Muscle layer of colon (tissue), 2 donors: ENCODE measurements at regions not wholly inside any gene's neighbourhood (a gene's known extent, or its start where the extent isn't known, plus 50 kb on each side); places are given as distances from the start of the nearest gene placed in this dataset.

Source experiments
- H3K27ac ChIP-seq: one replicate; pipeline ENCODE4 v1.7.0; 2013; ENCODE audit warnings: low read depth, mild to moderate bottlenecking, low read length, moderate library complexity
- H3K27me3 ChIP-seq, 2 donors: one replicate each; pipeline ENCODE4 v1.7.0; 2013; ENCODE audit warnings: low read length in 2 of 2, mild to moderate bottlenecking in 2 of 2; ENCODE audit not compliant: insufficient read depth in 2 of 2, control insufficient read depth in 1 of 2
- H3K36me3 ChIP-seq: one replicate; pipeline ENCODE4 v1.7.0; 2013; ENCODE audit warnings: mild to moderate bottlenecking, low read length; ENCODE audit not compliant: insufficient read depth
- H3K4me1 ChIP-seq: one replicate; pipeline ENCODE4 v1.7.0; 2013; ENCODE audit warnings: mild to moderate bottlenecking, low read length; ENCODE audit not compliant: insufficient read depth
- H3K4me3 ChIP-seq, 2 donors: one replicate each; pipeline ENCODE4 v1.7.0; 2013; ENCODE audit warnings: low read length in 2 of 2, low read depth in 1 of 2, mild to moderate bottlenecking in 1 of 2, moderate library complexity in 1 of 2
- H3K9ac ChIP-seq: one replicate; pipeline ENCODE4 v1.7.0; 2013; ENCODE audit warnings: low read length
- H3K9me3 ChIP-seq: one replicate; pipeline ENCODE4 v1.7.0; 2013; ENCODE audit warnings: mild to moderate bottlenecking, low read length
- donor health status: abdominal sarcoma.
- donor health status: Adenocarcinoma of cecum.

- Histone ChIP-seq H3K27ac (no peak overlapping the region), H3K27me3 (no peaks in the 10 kb centered on the region), H3K9ac (no peak overlapping the region), H3K9me3 (no peaks in the 10 kb centered on the region), H3K4me3 (no peak overlapping the region), H3K36me3 (no peaks in the 10 kb centered on the region), H3K4me1 (no peaks in the 10 kb centered on the region)
Measured at GRCh38 chr2:166831930-166832329, 56.4 kb upstream of the XIRP2 start.

DNA sequence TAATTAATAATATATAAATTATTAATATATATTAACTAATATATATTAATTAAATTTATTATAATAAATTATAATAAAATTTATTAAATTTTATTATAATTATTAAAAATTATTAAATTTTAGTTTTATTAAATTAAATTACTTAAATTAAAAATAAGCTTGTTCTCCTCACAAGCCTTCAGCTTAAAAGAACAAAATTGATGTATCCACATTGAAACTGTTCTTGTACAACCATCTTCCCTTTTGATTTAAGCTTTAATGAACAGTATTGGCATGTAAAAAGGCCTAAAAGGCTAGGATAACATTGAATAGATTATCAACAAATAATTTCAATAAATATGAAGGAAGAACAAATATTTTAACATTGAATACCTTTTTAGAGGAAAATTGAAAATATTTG lies 62.4 kb upstream of the XIRP2 start:
- H3K9ac ChIP-seq, result no peak overlapping the region
- H3K36me3 ChIP-seq, result no peaks in the 10 kb centered on the region
- H3K9me3 ChIP-seq, result no peaks in the 10 kb centered on the region
- no peak overlapping the region for H3K4me3 ChIP-seq
- H3K27me3 ChIP-seq, result no peaks in the 10 kb centered on the region
- no peaks in the 10 kb centered on the region for H3K4me1 ChIP-seq
- H3K27ac ChIP-seq, result no peak overlapping the region

DNA sequence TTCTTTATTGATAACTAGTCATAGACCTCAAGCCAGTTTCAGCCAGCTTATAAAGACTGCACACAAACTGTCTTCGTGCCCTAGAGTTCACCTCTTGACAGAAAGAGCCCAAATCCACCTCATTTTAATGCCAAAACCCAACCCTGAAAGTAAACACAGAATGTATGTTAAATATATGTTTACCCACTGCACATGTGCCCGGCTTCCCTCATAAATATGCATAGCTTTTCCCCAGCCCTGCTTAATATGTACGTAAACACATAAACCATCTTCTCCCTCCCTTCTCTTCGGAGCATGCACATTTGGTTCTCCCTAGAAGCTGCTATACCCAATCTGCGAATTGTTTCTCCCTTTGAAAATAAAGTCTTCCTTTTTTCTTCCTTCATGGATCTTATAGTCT lies 73.9 kb upstream of the XIRP2 start:
- Histone ChIP-seq H3K9me3 (no peaks in the 10 kb centered on the region), H3K27ac (no peak overlapping the region), H3K9ac (no peak overlapping the region), H3K36me3 (no peaks in the 10 kb centered on the region), H3K4me3 (no peak overlapping the region), H3K4me1 (no peaks in the 10 kb centered on the region), H3K27me3 (no peaks in the 10 kb centered on the region)

GRCh38 chr2:166812166-166812891 lies 76.0 kb upstream of the XIRP2 start:
- Histone ChIP-seq H3K36me3 (no peaks in the 10 kb centered on the region), H3K9ac (no peak overlapping the region), H3K27ac (no peak overlapping the region), H3K27me3 (no peaks in the 10 kb centered on the region), H3K9me3 (no peaks in the 10 kb centered on the region), H3K4me3 (no peak overlapping the region), H3K4me1 (no peaks in the 10 kb centered on the region)

- Histone ChIP-seq H3K36me3 (no peaks in the 10 kb centered on the region), H3K4me1 (peaks cover 7% of the 10 kb centered on the region), H3K27me3 (no peaks in the 10 kb centered on the region)
Measured at GRCh38 chr2:166805753-166806152, 82.5 kb upstream of the XIRP2 start.

DNA sequence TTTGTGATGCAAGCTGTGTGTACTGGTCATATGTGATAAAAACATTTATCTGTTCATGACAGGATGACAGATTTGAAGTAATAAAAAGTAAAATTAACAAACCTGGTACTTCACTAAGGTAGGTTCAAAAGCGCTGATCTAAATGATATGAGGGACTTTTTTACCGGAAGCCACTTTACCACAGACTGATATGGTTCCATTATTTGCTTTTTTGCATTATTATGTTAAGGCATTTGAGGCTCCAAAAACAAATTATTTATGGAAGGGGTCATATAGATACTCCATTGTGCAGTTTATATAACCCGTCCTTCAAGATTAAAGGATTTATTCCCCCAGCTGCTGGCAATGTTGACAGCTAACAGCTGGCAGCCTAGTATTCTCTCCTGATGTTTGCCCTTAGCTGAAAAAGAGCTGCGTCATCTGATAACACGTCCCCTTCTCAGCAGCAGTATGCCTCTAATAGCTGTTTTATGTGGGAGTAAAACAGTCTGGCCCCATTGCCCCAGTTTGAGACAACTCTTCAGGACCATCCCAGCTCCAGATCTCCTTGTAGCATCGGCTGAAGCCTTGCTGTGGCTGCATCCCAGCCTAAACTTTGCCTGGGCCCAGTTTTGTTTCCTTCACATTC lies 84.8 kb upstream of the XIRP2 start:
- peaks cover 7% of the 10 kb centered on the region for H3K4me1 ChIP-seq
- no peaks in the 10 kb centered on the region for H3K36me3 ChIP-seq
- no peaks in the 10 kb centered on the region for H3K9me3 ChIP-seq
- H3K27ac ChIP-seq, result no peak overlapping the region
- H3K4me3 ChIP-seq, result no peak overlapping the region
- H3K27me3 ChIP-seq, result no peaks in the 10 kb centered on the region
- no peak overlapping the region for H3K9ac ChIP-seq

More at GRCh38 chr2:166805753-166806152, 82.5 kb upstream of the XIRP2 start:
- no peak overlapping the region for H3K9ac ChIP-seq
- H3K9me3 ChIP-seq, result no peaks in the 10 kb centered on the region
- no peak overlapping the region for H3K4me3 ChIP-seq
- no peak overlapping the region for H3K27ac ChIP-seq

DNA sequence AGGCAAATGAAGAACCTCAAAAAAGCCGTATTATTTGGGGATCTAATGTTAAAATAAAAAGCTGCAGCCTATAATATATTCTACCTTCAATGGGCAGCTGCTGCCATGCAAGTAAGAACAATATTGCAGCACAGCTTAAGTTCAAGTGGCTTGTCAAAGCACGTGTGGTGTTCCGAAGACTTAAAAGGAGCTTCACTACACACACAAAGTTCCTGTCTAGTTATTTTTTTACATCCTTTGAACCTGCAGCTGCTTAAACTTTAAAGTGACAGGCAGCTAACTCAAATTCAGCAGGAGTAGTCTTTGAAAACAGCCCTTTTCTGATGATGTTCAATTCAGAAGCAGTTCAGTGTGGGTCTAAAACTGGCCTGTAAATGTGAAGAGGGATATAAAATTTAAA lies 85.8 kb upstream of the XIRP2 start:
- Histone ChIP-seq H3K27me3 (no peaks in the 10 kb centered on the region), H3K4me1 (peaks cover 7% of the 10 kb centered on the region), H3K4me3 (no peak overlapping the region), H3K9me3 (no peaks in the 10 kb centered on the region), H3K36me3 (no peaks in the 10 kb centered on the region), H3K27ac (no peak overlapping the region), H3K9ac (no peak overlapping the region)

DNA sequence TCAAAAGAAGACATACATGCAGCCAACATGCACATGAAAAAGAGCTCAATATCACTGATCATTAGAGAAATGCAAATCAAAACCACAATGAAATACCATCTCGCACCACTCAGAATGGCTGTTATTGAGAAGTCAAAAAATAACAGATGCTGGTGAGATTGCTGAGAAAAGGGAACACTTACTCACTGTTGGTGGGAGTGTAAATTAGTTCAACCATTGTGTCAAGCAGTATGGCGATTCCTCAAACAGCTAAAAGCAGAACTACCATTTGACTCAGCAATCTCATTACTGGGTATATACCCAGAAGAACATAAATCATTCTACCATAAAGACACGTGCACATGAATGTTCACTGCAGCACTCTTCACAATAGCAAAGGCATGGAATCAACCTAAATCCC lies 95.5 kb upstream of the XIRP2 start:
- H3K9ac ChIP-seq, result no peak overlapping the region
- H3K9me3 ChIP-seq, result peaks cover 7% of the 10 kb centered on the region
- H3K36me3 ChIP-seq, result no peaks in the 10 kb centered on the region
- no peaks in the 10 kb centered on the region for H3K4me1 ChIP-seq
- no peaks in the 10 kb centered on the region for H3K27me3 ChIP-seq
- no peak overlapping the region for H3K27ac ChIP-seq
- H3K4me3 ChIP-seq, result no peak overlapping the region

DNA sequence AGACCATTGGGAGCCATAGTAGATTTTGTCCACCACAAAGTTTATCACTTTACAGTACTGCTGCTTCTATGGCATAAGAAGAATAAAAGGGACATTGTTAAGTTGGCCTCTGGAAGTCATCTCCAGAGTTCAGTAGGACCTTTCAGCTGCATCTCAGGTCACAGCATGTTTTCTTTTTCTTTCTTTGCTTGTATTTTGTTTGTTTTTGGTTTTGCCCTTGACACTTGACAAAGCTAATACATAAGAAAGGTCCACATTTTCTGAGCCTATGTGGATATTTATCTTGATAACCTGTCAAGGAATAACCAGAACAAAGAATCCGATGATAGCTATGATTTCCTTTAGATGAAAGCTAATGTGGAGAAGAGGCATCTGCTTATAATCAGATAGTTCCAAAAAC lies 101.6 kb upstream of the XIRP2 start:
- Histone ChIP-seq H3K27ac (no peak overlapping the region), H3K4me3 (no peak overlapping the region), H3K36me3 (no peaks in the 10 kb centered on the region), H3K4me1 (no peaks in the 10 kb centered on the region), H3K9me3 (no peaks in the 10 kb centered on the region), H3K9ac (no peak overlapping the region), H3K27me3 (no peaks in the 10 kb centered on the region)

- Histone ChIP-seq H3K4me1 (no peaks in the 10 kb centered on the region), H3K9me3 (no peaks in the 10 kb centered on the region), H3K4me3 (no peak overlapping the region), H3K36me3 (no peaks in the 10 kb centered on the region), H3K9ac (no peak overlapping the region), H3K27ac (no peak overlapping the region), H3K27me3 (no peaks in the 10 kb centered on the region)
Measured at GRCh38 chr2:166784296-166784946, 103.9 kb upstream of the XIRP2 start.

- Histone ChIP-seq H3K9me3 (no peaks in the 10 kb centered on the region), H3K27ac (no peak overlapping the region), H3K9ac (no peak overlapping the region), H3K4me1 (no peaks in the 10 kb centered on the region), H3K36me3 (no peaks in the 10 kb centered on the region), H3K4me3 (no peak overlapping the region), H3K27me3 (no peaks in the 10 kb centered on the region)
Measured at GRCh38 chr2:166775176-166775575, 113.1 kb upstream of the XIRP2 start.
